ACC112 (cell line): ENCODE measurements at regions not wholly inside any gene's neighbourhood (a gene's known extent, or its start where the extent isn't known, plus 50 kb on each side); places are given as distances from the start of the nearest gene placed in this dataset.

ENCODE experiments used
- H2AFZ ChIP-seq: fragments of 200-600 bp; sonication (generic); one replicate; pipeline ENCODE4 v1.6.0; 2017; ENCODE audit warnings: antibody characterized with exemption, low read length; ENCODE audit not compliant: unreplicated experiment
- H3K27ac ChIP-seq: fragments of 200-600 bp; sonication (generic); 2 replicates; pipeline ENCODE4 v1.5.1; 2014; ENCODE audit warnings: low read depth, mild to moderate bottlenecking, antibody characterized with exemption, low read length, moderate library complexity
- H3K27me3 ChIP-seq: fragments of 200-600 bp; sonication (generic); 2 replicates; pipeline ENCODE4 v1.6.1; 2014; ENCODE audit warnings: mild to moderate bottlenecking, antibody characterized with exemption, low read length, moderate library complexity, mixed read lengths; ENCODE audit not compliant: insufficient read depth
- H3K36me3 ChIP-seq: fragments of 200-600 bp; sonication (generic); 2 replicates; pipeline ENCODE4 v1.6.1; 2016; ENCODE audit warnings: mild to moderate bottlenecking, antibody characterized with exemption, low read length, moderate library complexity, mixed read lengths; ENCODE audit not compliant: insufficient read depth
- H3K4me1 ChIP-seq: fragments of 200-600 bp; sonication (generic); one replicate; pipeline ENCODE4 v1.6.1; 2016; ENCODE audit warnings: low read length, mixed read lengths; ENCODE audit not compliant: insufficient read depth, unreplicated experiment, control insufficient read depth
- H3K4me3 ChIP-seq: fragments of 200-600 bp; sonication (generic); 2 replicates; pipeline ENCODE4 v1.5.1; 2014; ENCODE audit warnings: mild to moderate bottlenecking, low read depth, low read length
- H3K79me2 ChIP-seq: fragments of 200-600 bp; sonication (generic); one replicate; pipeline ENCODE4 v1.6.0; 2016; ENCODE audit warnings: low read length; ENCODE audit not compliant: control insufficient read depth, unreplicated experiment, insufficient read depth

DNA sequence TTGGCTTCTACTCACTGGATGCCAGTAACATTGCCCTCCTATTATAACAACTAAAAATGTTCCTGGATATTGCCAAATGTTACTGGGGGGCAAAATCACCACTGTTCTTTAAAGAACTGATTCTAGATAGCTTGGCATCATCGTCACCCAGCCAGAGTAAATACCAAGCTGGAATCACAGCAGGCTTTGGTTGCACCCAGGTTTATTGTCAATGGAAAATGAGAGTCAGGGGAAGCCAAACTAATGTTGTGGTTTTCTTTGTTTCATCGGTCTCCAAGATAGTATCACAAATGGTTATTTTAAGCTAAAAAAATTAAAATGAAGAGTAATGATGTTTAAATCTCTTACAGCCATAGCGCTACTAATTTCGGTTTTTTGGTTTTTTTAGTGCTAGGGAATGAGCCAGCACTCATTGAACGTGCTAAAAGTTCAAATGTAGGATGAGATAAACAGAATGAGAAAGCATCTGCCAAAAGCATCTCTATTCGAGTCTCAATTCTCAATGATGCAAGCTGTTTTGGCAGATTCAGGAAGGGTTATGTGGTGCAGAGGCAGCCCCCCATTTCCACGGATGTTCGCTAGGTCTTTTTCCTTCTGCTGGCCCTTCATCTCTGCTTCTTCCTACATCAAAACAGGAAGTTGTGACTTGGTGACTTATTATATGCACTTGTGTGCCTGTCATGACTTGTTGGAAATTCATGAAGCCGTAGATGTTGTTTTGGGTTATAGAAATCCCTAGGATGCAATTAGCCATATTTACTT lies 558.0 kb downstream of the EBF1 start:
- Histone ChIP-seq H2AFZ (no peak overlapping the region), H3K27ac (no peak overlapping the region), H3K4me3 (no peak overlapping the region), H3K79me2 (no peaks in the 10 kb centered on the region), H3K27me3 (peaks cover 15% of the 10 kb centered on the region), H3K4me1 (peaks cover 8% of the 10 kb centered on the region), H3K36me3 (no peaks in the 10 kb centered on the region)

DNA sequence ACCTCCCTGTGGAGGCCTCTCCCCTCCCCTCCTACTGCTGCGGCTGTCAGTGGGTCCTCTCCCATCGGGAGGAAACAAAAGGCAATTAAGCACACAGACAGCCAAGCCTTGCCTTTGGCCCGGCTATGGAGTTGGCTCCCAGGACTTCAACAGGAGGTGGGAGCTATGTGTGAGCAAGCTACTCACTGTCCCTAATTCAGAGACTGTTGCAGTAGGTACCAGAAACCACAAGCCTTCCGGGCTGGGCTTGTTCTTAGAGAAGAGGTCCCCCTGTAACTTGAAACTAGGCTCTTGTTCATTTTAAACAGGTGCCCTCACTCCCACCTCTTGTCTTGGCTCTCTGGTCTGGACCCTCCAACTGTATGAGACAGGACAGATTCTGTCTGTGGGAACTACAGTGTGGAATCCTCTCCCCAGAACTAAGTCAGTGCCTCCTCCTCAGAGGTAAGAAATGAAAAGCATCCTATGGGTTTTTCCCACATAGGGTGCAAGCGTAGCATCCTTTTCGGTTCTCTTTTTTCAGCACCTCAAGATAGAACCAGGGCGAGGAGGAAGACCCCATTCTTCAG lies 561.1 kb downstream of the EBF1 start:
- Histone ChIP-seq H3K27me3 (peaks cover 15% of the 10 kb centered on the region), H3K4me3 (no peak overlapping the region), H3K27ac (no peak overlapping the region), H3K36me3 (no peaks in the 10 kb centered on the region), H3K4me1 (peaks cover 1% of the 10 kb centered on the region), H3K79me2 (no peaks in the 10 kb centered on the region), H2AFZ (no peak overlapping the region)

DNA sequence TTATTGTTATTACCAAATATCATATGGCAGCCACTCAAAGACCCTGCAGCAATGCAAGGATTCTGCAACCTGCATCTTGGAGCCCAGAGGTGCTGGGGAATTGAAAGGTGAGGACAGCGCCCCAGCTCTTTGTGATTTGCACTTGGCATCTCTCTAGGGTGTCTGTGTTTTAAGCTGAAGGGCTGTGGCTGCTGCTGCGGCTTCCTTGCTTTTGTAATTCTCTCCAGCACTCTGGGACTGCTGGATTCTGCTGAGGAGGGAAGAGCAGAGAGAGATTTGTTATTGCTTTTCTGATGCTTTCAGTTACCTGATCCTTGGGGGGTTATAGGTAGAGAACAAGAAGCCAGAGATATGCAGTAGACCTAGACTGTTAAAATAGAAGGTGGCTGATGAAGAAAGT lies 562.4 kb downstream of the EBF1 start:
- H3K27ac ChIP-seq, result no peak overlapping the region
- no peak overlapping the region for H3K4me3 ChIP-seq
- no peaks in the 10 kb centered on the region for H3K79me2 ChIP-seq
- H3K4me1 ChIP-seq, result no peaks in the 10 kb centered on the region
- no peak overlapping the region for H2AFZ ChIP-seq
- no peaks in the 10 kb centered on the region for H3K36me3 ChIP-seq
- H3K27me3 ChIP-seq, result peaks cover 15% of the 10 kb centered on the region

DNA sequence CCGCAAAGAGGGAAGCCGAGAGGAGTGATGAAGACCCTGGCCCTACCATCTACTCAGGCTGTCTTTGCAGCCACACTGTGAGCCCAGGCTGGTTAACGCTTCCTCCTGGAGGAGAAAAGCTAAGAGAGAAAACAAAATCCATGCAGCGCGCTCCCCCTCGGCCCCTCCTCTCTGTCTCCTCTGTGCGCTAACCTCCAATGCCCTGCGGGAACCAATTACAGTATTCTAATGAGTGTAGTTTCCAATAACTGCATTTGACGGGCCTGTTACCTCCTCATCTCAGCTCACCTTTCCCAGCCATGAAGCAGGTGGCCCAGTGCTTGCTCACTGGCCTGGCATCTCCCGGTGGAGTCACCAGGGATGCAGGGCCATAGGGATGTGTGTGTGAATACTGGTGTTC lies 565.5 kb downstream of the EBF1 start:
- no peak overlapping the region for H2AFZ ChIP-seq
- no peak overlapping the region for H3K4me3 ChIP-seq
- no peaks in the 10 kb centered on the region for H3K4me1 ChIP-seq
- H3K27me3 ChIP-seq, result peaks cover 15% of the 10 kb centered on the region
- H3K79me2 ChIP-seq, result no peaks in the 10 kb centered on the region
- H3K27ac ChIP-seq, result no peak overlapping the region
- no peaks in the 10 kb centered on the region for H3K36me3 ChIP-seq

DNA sequence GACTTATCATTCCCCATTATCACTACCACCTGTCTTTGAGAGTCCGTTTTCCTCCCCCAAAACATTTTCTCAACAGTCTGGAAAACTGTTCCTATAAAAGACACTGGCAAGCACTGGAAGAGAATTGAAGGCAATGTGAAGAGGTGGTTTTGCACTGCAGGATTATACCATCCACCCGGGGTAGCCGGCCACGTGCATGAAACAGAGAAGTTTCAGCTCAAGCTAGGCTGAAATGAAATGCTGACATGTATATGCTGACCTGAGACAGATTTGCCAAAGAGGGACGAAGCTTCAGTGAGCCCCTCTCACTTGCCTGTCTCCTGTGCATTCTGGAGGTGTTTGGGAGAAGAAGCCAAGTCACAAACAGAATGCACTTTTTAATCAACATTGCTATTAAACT lies 567.0 kb downstream of the EBF1 start:
- Histone ChIP-seq H3K27ac (no peak overlapping the region), H3K4me1 (no peaks in the 10 kb centered on the region), H3K27me3 (peaks cover 6% of the 10 kb centered on the region), H3K4me3 (no peak overlapping the region), H3K79me2 (no peaks in the 10 kb centered on the region), H2AFZ (no peak overlapping the region), H3K36me3 (no peaks in the 10 kb centered on the region)

DNA sequence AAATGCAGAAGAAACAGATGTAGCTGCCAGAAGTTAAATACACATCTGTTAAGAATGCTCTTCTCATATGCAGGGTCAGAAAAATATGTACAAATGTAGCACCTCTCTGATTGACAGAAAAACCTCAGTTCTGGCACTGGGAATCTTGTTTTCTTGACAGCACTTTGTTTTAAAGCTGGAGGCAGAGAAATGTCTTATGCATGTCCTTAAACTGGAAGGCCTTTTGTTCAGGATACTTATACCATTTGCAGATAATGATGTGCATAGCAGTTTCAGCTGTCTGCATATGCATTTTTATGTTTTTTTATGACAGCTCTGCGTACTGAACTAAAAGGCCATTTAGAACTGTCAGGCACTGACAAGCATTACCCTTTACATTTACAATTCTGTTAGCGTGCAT lies 567.9 kb downstream of the EBF1 start:
- no peak overlapping the region for H3K27ac ChIP-seq
- no peaks in the 10 kb centered on the region for H3K79me2 ChIP-seq
- H2AFZ ChIP-seq, result no peak overlapping the region
- H3K4me3 ChIP-seq, result no peak overlapping the region
- no peaks in the 10 kb centered on the region for H3K36me3 ChIP-seq
- H3K27me3 ChIP-seq, result no peaks in the 10 kb centered on the region; the same call in 1 of the 2 replicates
- H3K4me1 ChIP-seq, result no peaks in the 10 kb centered on the region

DNA sequence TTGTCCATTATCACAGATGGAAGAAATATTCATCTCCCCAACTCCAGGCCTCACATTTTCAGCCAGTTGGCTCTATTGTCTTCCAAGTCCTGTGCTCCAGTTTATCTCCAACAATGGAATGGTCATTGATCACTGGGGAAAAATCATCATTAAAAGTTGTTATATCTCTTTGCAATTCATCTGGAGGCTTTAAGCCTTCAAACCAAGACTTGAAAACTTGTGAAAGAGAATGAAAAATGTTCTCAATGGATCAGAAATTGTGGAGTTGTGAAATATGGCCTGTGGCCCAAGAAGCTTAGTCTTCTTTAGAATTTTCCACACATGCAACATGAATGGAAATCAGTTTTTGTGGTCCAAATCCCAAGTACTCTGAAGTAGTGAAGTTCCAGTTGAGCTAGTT lies 569.6 kb downstream of the EBF1 start:
- Histone ChIP-seq H2AFZ (no peak overlapping the region), H3K36me3 (no peaks in the 10 kb centered on the region), H3K4me3 (no peak overlapping the region), H3K27me3 (no peaks in the 10 kb centered on the region), H3K4me1 (no peaks in the 10 kb centered on the region), H3K27ac (no peak overlapping the region), H3K79me2 (no peaks in the 10 kb centered on the region)

DNA sequence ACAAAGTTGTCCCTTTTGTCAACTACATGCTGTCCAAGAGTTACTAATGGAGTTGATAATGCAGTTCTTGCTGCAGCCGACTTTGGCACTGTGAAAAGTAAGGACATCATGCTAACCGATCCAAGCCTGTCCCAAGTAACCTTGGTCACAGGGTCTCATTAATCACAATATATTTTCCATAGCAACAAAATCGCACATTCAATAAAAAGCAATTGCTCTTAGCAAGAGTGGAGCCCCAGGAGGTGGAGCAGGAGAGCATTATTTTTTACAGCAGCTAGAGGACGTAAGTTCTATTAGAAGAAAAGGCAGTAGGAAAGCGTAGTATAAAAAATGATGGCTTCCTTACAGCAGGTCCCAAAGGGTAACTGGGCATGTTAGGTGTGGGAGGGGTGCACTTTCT lies 570.3 kb downstream of the EBF1 start:
- Histone ChIP-seq H3K4me3 (no peak overlapping the region), H3K36me3 (no peaks in the 10 kb centered on the region), H3K4me1 (no peaks in the 10 kb centered on the region), H3K27ac (no peak overlapping the region), H3K79me2 (no peaks in the 10 kb centered on the region), H2AFZ (no peak overlapping the region), H3K27me3 (no peaks in the 10 kb centered on the region)

DNA sequence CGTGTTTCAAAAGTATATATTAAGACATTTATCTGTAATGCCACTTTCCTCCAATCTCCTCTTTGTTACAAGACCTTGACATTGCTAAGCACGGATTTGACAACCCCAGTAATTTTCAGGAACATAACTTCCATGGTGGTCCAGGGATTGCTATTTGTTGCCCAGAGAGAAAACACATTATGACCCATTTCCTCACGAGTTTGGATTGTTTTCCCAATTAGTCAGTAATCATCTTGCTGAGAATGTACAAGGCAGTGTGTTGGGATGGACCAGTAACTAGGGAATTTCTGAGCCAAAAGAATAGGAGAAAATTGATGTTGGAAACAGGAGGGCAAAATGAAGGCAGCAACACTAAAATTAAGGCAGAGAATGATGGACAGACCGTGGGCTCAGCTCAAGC lies 574.1 kb downstream of the EBF1 start:
- Histone ChIP-seq H2AFZ (no peak overlapping the region), H3K36me3 (no peaks in the 10 kb centered on the region), H3K79me2 (no peaks in the 10 kb centered on the region), H3K27ac (no peak overlapping the region), H3K4me1 (peaks cover 11% of the 10 kb centered on the region), H3K27me3 (no peaks in the 10 kb centered on the region), H3K4me3 (no peak overlapping the region)

DNA sequence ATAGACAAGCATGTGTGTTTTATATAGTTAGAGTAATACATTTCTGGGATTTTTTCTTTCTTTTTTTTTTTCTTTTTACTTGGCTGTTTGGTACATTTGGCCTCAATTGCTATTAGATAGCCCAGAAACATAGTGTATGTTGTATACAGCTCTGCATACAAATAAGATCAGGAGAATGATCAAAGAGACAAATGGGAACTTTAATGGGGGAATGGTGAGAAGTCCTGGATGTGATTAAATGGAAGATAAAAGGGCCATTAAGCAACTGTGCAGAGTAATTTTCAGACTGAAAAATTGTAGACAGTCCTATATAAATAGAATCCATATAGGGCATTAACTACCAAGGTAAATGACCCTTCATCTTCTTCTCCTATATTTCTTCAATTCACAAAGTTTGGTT lies 575.6 kb downstream of the EBF1 start:
- no peak overlapping the region for H2AFZ ChIP-seq
- no peak overlapping the region for H3K27ac ChIP-seq
- no peaks in the 10 kb centered on the region for H3K79me2 ChIP-seq
- no peaks in the 10 kb centered on the region for H3K27me3 ChIP-seq
- H3K36me3 ChIP-seq, result no peaks in the 10 kb centered on the region
- peaks cover 11% of the 10 kb centered on the region for H3K4me1 ChIP-seq
- H3K4me3 ChIP-seq, result no peak overlapping the region

DNA sequence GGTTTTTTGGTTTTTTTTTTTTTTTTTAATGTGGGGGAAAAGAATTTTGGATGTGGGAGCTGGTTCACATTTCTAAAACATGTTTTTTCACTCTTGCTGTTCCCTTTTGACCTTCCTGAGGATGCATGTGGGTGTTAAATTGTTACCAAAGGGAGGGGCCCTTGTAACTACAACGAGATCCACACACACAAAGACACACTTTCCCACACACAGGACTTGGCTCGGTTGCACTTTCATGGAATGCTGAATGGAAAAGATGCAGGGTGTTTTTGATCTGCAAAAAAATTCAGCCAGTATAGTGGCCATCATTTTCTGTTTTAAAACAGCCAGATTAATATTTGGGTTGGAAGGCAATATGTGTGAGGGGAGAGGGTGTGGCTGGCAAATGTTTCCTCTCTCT lies 576.9 kb downstream of the EBF1 start:
- Histone ChIP-seq H3K4me1 (peaks cover 11% of the 10 kb centered on the region), H3K36me3 (no peaks in the 10 kb centered on the region), H3K27me3 (no peaks in the 10 kb centered on the region), H3K4me3 (peak overlapping the region; percentile 61), H3K27ac (0 out of 2 replicates have a peak overlapping the region, but pooled peaks have one; percentile 49), H2AFZ (peak overlapping the region; percentile 64), H3K79me2 (no peaks in the 10 kb centered on the region)
